HL-60 (cell line): ENCODE measurements at regions not wholly inside any gene's neighbourhood (a gene's known extent, or its start where the extent isn't known, plus 50 kb on each side); places are given as distances from the start of the nearest gene placed in this dataset.

Experiments
- DNase-seq, 2 experiments: peaks; one replicate each; pipeline ENCODE4 v3.0.0-alpha.2; 2010 to 2020; ENCODE audit warnings: low read depth in 1 of 2, low spot score in 1 of 2
- H3K27ac ChIP-seq: fragments of 250-450 bp; sonication (Bioruptor Pico); replicated peaks from 2 replicates; pipeline ENCODE4 v1.5.1; 2020; ENCODE audit warnings: mild to moderate bottlenecking, moderate library complexity
- H3K27me3 ChIP-seq: fragments of 250-450 bp; sonication (Bioruptor Pico); 2 replicates; pipeline ENCODE4 v1.5.1; 2021; ENCODE audit warnings: mild to moderate bottlenecking, moderate library complexity; ENCODE audit not compliant: insufficient read depth, poor library complexity, severe bottlenecking
- H3K4me3 ChIP-seq: replicated peaks from 2 replicates; pipeline ENCODE4 v1.5.1; 2011; ENCODE audit warnings: mild to moderate bottlenecking, control low read depth, low read length; ENCODE audit not compliant: insufficient read depth
- GABPA ChIP-seq: IDR thresholded peaks from 2 replicates; pipeline ENCODE4 v1.6.1; 2012; ENCODE audit warnings: low read depth
- POLR2AphosphoS5 ChIP-seq: IDR thresholded peaks from 2 replicates; pipeline ENCODE4 v1.6.1; 2012; ENCODE audit warnings: low read depth
- SPI1 ChIP-seq: IDR thresholded peaks from 2 replicates; pipeline ENCODE4 v1.6.1; 2012; ENCODE audit warnings: low read depth, mild to moderate bottlenecking, borderline replicate concordance
- TF ChIP-seq, protein P1 (sequence below): IDR thresholded peaks from 2 replicates; pipeline ENCODE4 v1.6.1; 2012; ENCODE audit warnings: low read depth; ENCODE audit not compliant: insufficient replicate concordance
- TF ChIP-seq, protein P2 (sequence below): IDR thresholded peaks from one replicate; pipeline ENCODE4 v1.5.1; 2011; ENCODE audit warnings: low read length, control low read depth, inconsistent platforms; ENCODE audit not compliant: insufficient read depth

DNA sequence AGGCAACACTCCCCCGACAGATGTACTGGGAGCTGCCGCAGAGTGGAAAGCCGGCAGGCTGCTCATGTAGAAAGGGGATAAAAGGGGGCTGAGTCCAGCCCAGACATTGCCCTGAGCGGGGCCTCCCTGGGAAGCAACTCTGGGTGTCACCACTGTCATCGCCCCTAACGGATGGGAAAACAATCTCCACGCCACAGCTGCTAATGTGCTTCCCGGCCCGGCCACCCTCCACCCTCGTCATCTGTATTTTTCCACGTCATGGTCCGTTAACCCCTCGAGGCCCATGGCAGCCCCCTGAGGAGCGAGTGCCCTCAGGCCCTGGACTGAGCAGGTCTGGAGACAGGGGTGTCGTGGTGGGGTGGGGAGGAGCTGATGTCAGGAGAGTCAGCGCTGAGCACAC is 227.4 kb downstream of the DLL1 start:
- Histone ChIP-seq H3K27me3 (no peaks in the 10 kb centered on the region), H3K27ac (no peak overlapping the region), H3K4me3 (no peak overlapping the region)
- no peak for DNase-seq
- TF ChIP-seq GABPA = no peak
- TF ChIP-seq SPI1 = no peak
- TF ChIP-seq, protein P1, sequence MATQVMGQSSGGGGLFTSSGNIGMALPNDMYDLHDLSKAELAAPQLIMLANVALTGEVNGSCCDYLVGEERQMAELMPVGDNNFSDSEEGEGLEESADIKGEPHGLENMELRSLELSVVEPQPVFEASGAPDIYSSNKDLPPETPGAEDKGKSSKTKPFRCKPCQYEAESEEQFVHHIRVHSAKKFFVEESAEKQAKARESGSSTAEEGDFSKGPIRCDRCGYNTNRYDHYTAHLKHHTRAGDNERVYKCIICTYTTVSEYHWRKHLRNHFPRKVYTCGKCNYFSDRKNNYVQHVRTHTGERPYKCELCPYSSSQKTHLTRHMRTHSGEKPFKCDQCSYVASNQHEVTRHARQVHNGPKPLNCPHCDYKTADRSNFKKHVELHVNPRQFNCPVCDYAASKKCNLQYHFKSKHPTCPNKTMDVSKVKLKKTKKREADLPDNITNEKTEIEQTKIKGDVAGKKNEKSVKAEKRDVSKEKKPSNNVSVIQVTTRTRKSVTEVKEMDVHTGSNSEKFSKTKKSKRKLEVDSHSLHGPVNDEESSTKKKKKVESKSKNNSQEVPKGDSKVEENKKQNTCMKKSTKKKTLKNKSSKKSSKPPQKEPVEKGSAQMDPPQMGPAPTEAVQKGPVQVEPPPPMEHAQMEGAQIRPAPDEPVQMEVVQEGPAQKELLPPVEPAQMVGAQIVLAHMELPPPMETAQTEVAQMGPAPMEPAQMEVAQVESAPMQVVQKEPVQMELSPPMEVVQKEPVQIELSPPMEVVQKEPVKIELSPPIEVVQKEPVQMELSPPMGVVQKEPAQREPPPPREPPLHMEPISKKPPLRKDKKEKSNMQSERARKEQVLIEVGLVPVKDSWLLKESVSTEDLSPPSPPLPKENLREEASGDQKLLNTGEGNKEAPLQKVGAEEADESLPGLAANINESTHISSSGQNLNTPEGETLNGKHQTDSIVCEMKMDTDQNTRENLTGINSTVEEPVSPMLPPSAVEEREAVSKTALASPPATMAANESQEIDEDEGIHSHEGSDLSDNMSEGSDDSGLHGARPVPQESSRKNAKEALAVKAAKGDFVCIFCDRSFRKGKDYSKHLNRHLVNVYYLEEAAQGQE = no peak
- no peak for TF ChIP-seq POLR2AphosphoS5
- TF ChIP-seq, protein P2, sequence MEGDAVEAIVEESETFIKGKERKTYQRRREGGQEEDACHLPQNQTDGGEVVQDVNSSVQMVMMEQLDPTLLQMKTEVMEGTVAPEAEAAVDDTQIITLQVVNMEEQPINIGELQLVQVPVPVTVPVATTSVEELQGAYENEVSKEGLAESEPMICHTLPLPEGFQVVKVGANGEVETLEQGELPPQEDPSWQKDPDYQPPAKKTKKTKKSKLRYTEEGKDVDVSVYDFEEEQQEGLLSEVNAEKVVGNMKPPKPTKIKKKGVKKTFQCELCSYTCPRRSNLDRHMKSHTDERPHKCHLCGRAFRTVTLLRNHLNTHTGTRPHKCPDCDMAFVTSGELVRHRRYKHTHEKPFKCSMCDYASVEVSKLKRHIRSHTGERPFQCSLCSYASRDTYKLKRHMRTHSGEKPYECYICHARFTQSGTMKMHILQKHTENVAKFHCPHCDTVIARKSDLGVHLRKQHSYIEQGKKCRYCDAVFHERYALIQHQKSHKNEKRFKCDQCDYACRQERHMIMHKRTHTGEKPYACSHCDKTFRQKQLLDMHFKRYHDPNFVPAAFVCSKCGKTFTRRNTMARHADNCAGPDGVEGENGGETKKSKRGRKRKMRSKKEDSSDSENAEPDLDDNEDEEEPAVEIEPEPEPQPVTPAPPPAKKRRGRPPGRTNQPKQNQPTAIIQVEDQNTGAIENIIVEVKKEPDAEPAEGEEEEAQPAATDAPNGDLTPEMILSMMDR = no peak

DNA sequence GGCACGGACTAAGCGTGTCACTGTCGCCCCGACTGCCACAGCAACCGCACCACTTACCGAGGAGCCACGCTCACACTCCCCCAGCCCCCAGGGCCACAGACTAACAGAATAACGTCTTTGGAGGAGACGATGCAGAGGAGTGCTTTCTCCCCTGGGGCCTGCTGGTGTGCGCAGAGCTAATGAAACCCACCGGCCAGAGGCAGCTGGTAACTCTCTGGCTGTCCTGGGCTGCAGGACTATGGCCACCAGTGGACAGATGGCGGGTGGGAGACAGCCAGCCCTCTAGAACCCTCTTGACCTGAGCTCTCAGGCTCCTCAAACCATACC is 228.0 kb downstream of the DLL1 start:
- TF ChIP-seq SPI1 = no peak
- TF ChIP-seq POLR2AphosphoS5 = no peak
- TF ChIP-seq, protein P2 = no peak
- TF ChIP-seq, protein P1 = no peak
- no peak for TF ChIP-seq GABPA
- Histone ChIP-seq H3K27me3 (no peaks in the 10 kb centered on the region), H3K4me3 (no peak overlapping the region), H3K27ac (no peak overlapping the region)
- DNase-seq = no peak

DNA sequence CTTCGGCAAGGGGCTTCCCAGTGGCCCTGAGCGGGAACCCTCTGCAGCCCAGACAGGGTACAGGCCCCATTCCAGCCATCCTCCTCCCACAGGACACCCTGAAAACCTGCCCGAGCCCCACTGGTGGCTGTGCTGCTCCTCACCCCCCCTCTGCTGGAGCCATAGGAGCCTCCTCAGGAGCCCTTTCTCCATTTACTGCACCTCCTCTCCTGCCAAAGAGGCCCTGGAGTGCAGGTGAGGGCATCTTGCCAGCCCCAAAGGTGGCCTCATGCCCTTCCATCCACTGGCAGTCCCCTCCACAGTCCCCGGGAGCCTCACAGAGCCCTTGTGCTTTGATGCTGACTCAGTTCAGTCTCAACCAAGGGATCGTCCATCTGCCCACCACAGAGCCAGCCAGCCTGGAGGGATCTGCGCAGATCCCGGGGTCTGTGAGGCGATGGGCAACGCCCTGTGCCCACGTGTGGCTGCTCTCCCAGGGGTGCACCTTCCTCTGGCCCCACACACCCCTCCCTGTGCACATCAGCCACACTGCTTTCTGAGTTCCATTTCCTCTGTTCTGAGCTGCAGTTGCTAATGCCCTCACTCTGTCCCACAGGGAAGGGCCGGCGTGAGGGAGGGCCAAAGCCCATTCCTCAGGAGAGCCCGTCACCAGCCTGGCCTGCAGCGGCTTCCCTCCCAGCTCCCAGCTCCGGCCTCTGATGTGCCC is 228.5 kb downstream of the DLL1 start:
- Histone ChIP-seq H3K27me3 (no peaks in the 10 kb centered on the region), H3K4me3 (no peak overlapping the region), H3K27ac (no peak overlapping the region)
- no peak for TF ChIP-seq SPI1
- no peak for TF ChIP-seq GABPA
- TF ChIP-seq POLR2AphosphoS5 = no peak
- TF ChIP-seq, protein P2 = no peak
- TF ChIP-seq, protein P1 = no peak
- DNase-seq = no peak
